ENCODE measurements at regions not wholly inside any gene's neighbourhood (a gene's known extent, or its start where the extent isn't known, plus 50 kb on each side); places are given as distances from the start of the nearest gene placed in this dataset.

- TF ChIP-seq REST (IDR thresholded peaks at IDR 0.05; ENCODE audit: low read depth), result no peak
- no peak for TF ChIP-seq ZBTB7A (IDR thresholded peaks at IDR 0.05; ENCODE audit: low read depth)
- no peak for TF ChIP-seq YY1 (IDR thresholded peaks at IDR 0.05; ENCODE audit: low read depth)
- no peak for TF ChIP-seq RAD21 (IDR thresholded peaks at IDR 0.05; ENCODE audit: low read depth)
- TF ChIP-seq EGR1 (IDR thresholded peaks at IDR 0.05), result no peak
- no peak for TF ChIP-seq EP300 (IDR thresholded peaks at IDR 0.05; ENCODE audit: borderline replicate concordance)
- no peak for TF ChIP-seq FOXM1 (IDR thresholded peaks at IDR 0.05; ENCODE audit: borderline replicate concordance, low read depth)
- no peak for TF ChIP-seq CEBPB (IDR thresholded peaks at IDR 0.05)
- TF ChIP-seq, protein P1, sequence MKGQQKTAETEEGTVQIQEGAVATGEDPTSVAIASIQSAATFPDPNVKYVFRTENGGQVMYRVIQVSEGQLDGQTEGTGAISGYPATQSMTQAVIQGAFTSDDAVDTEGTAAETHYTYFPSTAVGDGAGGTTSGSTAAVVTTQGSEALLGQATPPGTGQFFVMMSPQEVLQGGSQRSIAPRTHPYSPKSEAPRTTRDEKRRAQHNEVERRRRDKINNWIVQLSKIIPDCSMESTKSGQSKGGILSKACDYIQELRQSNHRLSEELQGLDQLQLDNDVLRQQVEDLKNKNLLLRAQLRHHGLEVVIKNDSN (IDR thresholded peaks at IDR 0.05), result no peak
- TF ChIP-seq TAF1 (IDR thresholded peaks at IDR 0.05; ENCODE audit: low read depth), result no peak
Observed at GRCh38 chr6:122878796-122879195, 89.7 kb downstream of the SMPDL3A start.
